ENCODE measurements at regions not wholly inside any gene's neighbourhood (a gene's known extent, or its start where the extent isn't known, plus 50 kb on each side); places are given as distances from the start of the nearest gene placed in this dataset.

- Histone ChIP-seq H3K79me2 (replicated peaks; ENCODE audit: insufficient read depth, low read length) (no peaks in the 10 kb centered on the region), H3K4me3 (ENCODE audit: low read length) (no peak overlapping the region), H3K9me3 (ENCODE audit: low read length) (no peaks in the 10 kb centered on the region), H2AFZ (ENCODE audit: low read depth, low read length) (no peak overlapping the region), H3K27me3 (ENCODE audit: insufficient read depth, low read depth, low read length) (no peaks in the 10 kb centered on the region), H3K4me2 (ENCODE audit: low read length) (no peak overlapping the region), H4K20me1 (ENCODE audit: insufficient read depth) (no peaks in the 10 kb centered on the region), H3K36me3 (ENCODE audit: insufficient read depth, low read length) (no peaks in the 10 kb centered on the region), H3K27ac (ENCODE audit: low read length) (no peak overlapping the region), H3K9ac (ENCODE audit: low read length) (no peak overlapping the region), H3K9me2 (ENCODE audit: insufficient read depth, low read length) (no peaks in the 10 kb centered on the region), H3F3A (ENCODE audit: insufficient read depth, low read length, poor library complexity, severe bottlenecking) (no peaks in the 10 kb centered on the region)
- no peak for TF ChIP-seq TAF1 (IDR thresholded peaks at IDR 0.05; ENCODE audit: low read depth)
- no peak for TF ChIP-seq RAD21 (conservative IDR thresholded peaks at IDR 0.05)
- no peak for TF ChIP-seq POLR2AphosphoS5 (IDR thresholded peaks at IDR 0.05)
- no peak for TF ChIP-seq EP300 (conservative IDR thresholded peaks at IDR 0.05; ENCODE audit: poor library complexity, severe bottlenecking)
- TF ChIP-seq, protein P1, sequence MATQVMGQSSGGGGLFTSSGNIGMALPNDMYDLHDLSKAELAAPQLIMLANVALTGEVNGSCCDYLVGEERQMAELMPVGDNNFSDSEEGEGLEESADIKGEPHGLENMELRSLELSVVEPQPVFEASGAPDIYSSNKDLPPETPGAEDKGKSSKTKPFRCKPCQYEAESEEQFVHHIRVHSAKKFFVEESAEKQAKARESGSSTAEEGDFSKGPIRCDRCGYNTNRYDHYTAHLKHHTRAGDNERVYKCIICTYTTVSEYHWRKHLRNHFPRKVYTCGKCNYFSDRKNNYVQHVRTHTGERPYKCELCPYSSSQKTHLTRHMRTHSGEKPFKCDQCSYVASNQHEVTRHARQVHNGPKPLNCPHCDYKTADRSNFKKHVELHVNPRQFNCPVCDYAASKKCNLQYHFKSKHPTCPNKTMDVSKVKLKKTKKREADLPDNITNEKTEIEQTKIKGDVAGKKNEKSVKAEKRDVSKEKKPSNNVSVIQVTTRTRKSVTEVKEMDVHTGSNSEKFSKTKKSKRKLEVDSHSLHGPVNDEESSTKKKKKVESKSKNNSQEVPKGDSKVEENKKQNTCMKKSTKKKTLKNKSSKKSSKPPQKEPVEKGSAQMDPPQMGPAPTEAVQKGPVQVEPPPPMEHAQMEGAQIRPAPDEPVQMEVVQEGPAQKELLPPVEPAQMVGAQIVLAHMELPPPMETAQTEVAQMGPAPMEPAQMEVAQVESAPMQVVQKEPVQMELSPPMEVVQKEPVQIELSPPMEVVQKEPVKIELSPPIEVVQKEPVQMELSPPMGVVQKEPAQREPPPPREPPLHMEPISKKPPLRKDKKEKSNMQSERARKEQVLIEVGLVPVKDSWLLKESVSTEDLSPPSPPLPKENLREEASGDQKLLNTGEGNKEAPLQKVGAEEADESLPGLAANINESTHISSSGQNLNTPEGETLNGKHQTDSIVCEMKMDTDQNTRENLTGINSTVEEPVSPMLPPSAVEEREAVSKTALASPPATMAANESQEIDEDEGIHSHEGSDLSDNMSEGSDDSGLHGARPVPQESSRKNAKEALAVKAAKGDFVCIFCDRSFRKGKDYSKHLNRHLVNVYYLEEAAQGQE (IDR thresholded peaks at IDR 0.05; ENCODE audit: borderline replicate concordance): no peak
- no peak for TF ChIP-seq MXI1 (conservative IDR thresholded peaks at IDR 0.05; ENCODE audit: poor library complexity, severe bottlenecking)
- TF ChIP-seq SMC3 (conservative IDR thresholded peaks at IDR 0.05; ENCODE audit: poor library complexity): no peak
- TF ChIP-seq EZH2 (IDR thresholded peaks at IDR 0.05; ENCODE audit: borderline replicate concordance, insufficient read depth, low read length, poor library complexity, severe bottlenecking): no peak
- TF ChIP-seq, protein P2, sequence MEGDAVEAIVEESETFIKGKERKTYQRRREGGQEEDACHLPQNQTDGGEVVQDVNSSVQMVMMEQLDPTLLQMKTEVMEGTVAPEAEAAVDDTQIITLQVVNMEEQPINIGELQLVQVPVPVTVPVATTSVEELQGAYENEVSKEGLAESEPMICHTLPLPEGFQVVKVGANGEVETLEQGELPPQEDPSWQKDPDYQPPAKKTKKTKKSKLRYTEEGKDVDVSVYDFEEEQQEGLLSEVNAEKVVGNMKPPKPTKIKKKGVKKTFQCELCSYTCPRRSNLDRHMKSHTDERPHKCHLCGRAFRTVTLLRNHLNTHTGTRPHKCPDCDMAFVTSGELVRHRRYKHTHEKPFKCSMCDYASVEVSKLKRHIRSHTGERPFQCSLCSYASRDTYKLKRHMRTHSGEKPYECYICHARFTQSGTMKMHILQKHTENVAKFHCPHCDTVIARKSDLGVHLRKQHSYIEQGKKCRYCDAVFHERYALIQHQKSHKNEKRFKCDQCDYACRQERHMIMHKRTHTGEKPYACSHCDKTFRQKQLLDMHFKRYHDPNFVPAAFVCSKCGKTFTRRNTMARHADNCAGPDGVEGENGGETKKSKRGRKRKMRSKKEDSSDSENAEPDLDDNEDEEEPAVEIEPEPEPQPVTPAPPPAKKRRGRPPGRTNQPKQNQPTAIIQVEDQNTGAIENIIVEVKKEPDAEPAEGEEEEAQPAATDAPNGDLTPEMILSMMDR (IDR thresholded peaks at IDR 0.05; ENCODE audit: poor library complexity, severe bottlenecking): no peak
Observed at GRCh38 chr2:19114126-19114525, 244.3 kb downstream of the OSR1 start.

GRCh38 chr2:19111354-19111753, 247.1 kb downstream of the OSR1 start:
- no peak for TF ChIP-seq MXI1 (conservative IDR thresholded peaks at IDR 0.05; ENCODE audit: poor library complexity, severe bottlenecking)
- no peak for TF ChIP-seq POLR2AphosphoS5 (IDR thresholded peaks at IDR 0.05)
- no peak for TF ChIP-seq EZH2 (IDR thresholded peaks at IDR 0.05; ENCODE audit: borderline replicate concordance, insufficient read depth, low read length, poor library complexity, severe bottlenecking)
- no peak for TF ChIP-seq SMC3 (conservative IDR thresholded peaks at IDR 0.05; ENCODE audit: poor library complexity)
- no peak for TF ChIP-seq TAF1 (IDR thresholded peaks at IDR 0.05; ENCODE audit: low read depth)
- TF ChIP-seq, protein P2 (IDR thresholded peaks at IDR 0.05; ENCODE audit: poor library complexity, severe bottlenecking): no peak
- TF ChIP-seq, protein P1 (IDR thresholded peaks at IDR 0.05; ENCODE audit: borderline replicate concordance): no peak
- TF ChIP-seq RAD21 (conservative IDR thresholded peaks at IDR 0.05): no peak
- no peak for TF ChIP-seq EP300 (conservative IDR thresholded peaks at IDR 0.05; ENCODE audit: poor library complexity, severe bottlenecking)
- Histone ChIP-seq H3K9me3 (ENCODE audit: low read length) (no peaks in the 10 kb centered on the region), H3K36me3 (ENCODE audit: insufficient read depth, low read length) (no peaks in the 10 kb centered on the region)

More at GRCh38 chr2:19111354-19111753, 247.1 kb downstream of the OSR1 start:
- Histone ChIP-seq H3K79me2 (replicated peaks; ENCODE audit: insufficient read depth, low read length) (no peaks in the 10 kb centered on the region), H3K27me3 (ENCODE audit: insufficient read depth, low read depth, low read length) (no peaks in the 10 kb centered on the region), H3K27ac (ENCODE audit: low read length) (no peak overlapping the region), H3K9ac (ENCODE audit: low read length) (no peak overlapping the region), H3K4me2 (ENCODE audit: low read length) (no peak overlapping the region), H3F3A (ENCODE audit: insufficient read depth, low read length, poor library complexity, severe bottlenecking) (no peaks in the 10 kb centered on the region), H4K20me1 (ENCODE audit: insufficient read depth) (no peaks in the 10 kb centered on the region), H2AFZ (ENCODE audit: low read depth, low read length) (no peak overlapping the region), H3K4me3 (ENCODE audit: low read length) (no peak overlapping the region), H3K9me2 (ENCODE audit: insufficient read depth, low read length) (no peaks in the 10 kb centered on the region)

Data from neural cell (in vitro differentiated cells).